ENCODE measurements at regions not wholly inside any gene's neighbourhood (a gene's known extent, or its start where the extent isn't known, plus 50 kb on each side); places are given as distances from the start of the nearest gene placed in this dataset.
"Not testable (repeated sequence)": the region's sequence is repeated elsewhere in the genome, so short reads cannot be mapped to it uniquely, and the experiment has no call there.

- peak; percentile 24 for DNase-seq
Measured at GRCh38 chr2:34241905-34242762, 643.0 kb upstream of the FAM98A start.

- DNase-seq: no peak
Measured at GRCh38 chr2:34239511-34239910, 640.4 kb upstream of the FAM98A start.

- DNase-seq: no peak
Measured at GRCh38 chr2:34234823-34235222, 635.7 kb upstream of the FAM98A start.

- no peak for DNase-seq
Measured at GRCh38 chr2:34229998-34230397, 630.9 kb upstream of the FAM98A start.

GRCh38 chr2:34215174-34215573, 616.1 kb upstream of the FAM98A start:
- DNase-seq: no peak

GRCh38 chr2:34210382-34210781, 611.3 kb upstream of the FAM98A start:
- DNase-seq: not testable (repeated sequence)

- DNase-seq: no peak
Measured at GRCh38 chr2:34204560-34204959, 605.5 kb upstream of the FAM98A start.

GRCh38 chr2:34201099-34201498, 602.0 kb upstream of the FAM98A start:
- DNase-seq: no peak

- DNase-seq: no peak
Measured at GRCh38 chr2:34199971-34200370, 600.9 kb upstream of the FAM98A start.

- no peak for DNase-seq
Measured at GRCh38 chr2:34193164-34193563, 594.1 kb upstream of the FAM98A start.

- no peak for DNase-seq
Measured at GRCh38 chr2:34188464-34189303, 589.6 kb upstream of the FAM98A start.

- no peak for DNase-seq
Measured at GRCh38 chr2:34179511-34179910, 580.4 kb upstream of the FAM98A start.

- no peak for DNase-seq
Measured at GRCh38 chr2:34178482-34178881, 579.4 kb upstream of the FAM98A start.

- no peak for DNase-seq
Measured at GRCh38 chr2:34176693-34177092, 577.6 kb upstream of the FAM98A start.

GRCh38 chr2:34174506-34174905, 575.4 kb upstream of the FAM98A start:
- no peak for DNase-seq

GRCh38 chr2:34162231-34162630, 563.1 kb upstream of the FAM98A start:
- DNase-seq: no peak

- no peak for DNase-seq
Measured at GRCh38 chr2:34161549-34161948, 562.5 kb upstream of the FAM98A start.

GRCh38 chr2:34159901-34160300, 560.8 kb upstream of the FAM98A start:
- no peak for DNase-seq

- no peak for DNase-seq
Measured at GRCh38 chr2:34153484-34153883, 554.4 kb upstream of the FAM98A start.

GRCh38 chr2:34147780-34148179, 548.7 kb upstream of the FAM98A start:
- no peak for DNase-seq

- DNase-seq: no peak
Measured at GRCh38 chr2:34143149-34143548, 544.0 kb upstream of the FAM98A start.

GRCh38 chr2:34142531-34143008, 543.5 kb upstream of the FAM98A start:
- DNase-seq: not testable (repeated sequence)

- not testable (repeated sequence) for DNase-seq
Measured at GRCh38 chr2:34133065-34133464, 534.0 kb upstream of the FAM98A start.

GRCh38 chr2:34126279-34126678, 527.2 kb upstream of the FAM98A start:
- DNase-seq: no peak

All from kidney glomerular epithelial cell (primary cell).